HFFc6 (cell line): ENCODE measurements at regions not wholly inside any gene's neighbourhood (a gene's known extent, or its start where the extent isn't known, plus 50 kb on each side); places are given as distances from the start of the nearest gene placed in this dataset.

Experiments used
- DNase-seq: peaks from one replicate; pipeline ENCODE4 v3.0.0-alpha.2; 2018
- H3K27ac Mint-ChIP-seq: 2 replicates; pipeline ENCODE4 v1.8.0; 2020; ENCODE audit warnings: mild to moderate bottlenecking, mixed read lengths
- H3K27me3 Mint-ChIP-seq: 2 replicates; pipeline ENCODE4 v1.8.0; 2021; ENCODE audit warnings: mild to moderate bottlenecking, moderate library complexity, mixed read lengths; ENCODE audit not compliant: insufficient read depth
- H3K36me3 Mint-ChIP-seq: 2 replicates; pipeline ENCODE4 v1.8.0; 2021; ENCODE audit warnings: low read depth, mixed read lengths
- H3K4me1 Mint-ChIP-seq: 2 replicates; pipeline ENCODE4 v1.8.0; 2020; ENCODE audit warnings: low read depth, mixed read lengths
- H3K4me3 Mint-ChIP-seq: 2 replicates; pipeline ENCODE4 v1.8.0; 2020; ENCODE audit warnings: mild to moderate bottlenecking, moderate library complexity, mixed read lengths
- H3K9me3 Mint-ChIP-seq: 2 replicates; pipeline ENCODE4 v1.8.0; 2020; ENCODE audit warnings: mild to moderate bottlenecking, mixed read lengths
- TF ChIP-seq, protein P1 (sequence below): fragments of 200-600 bp; sonication (generic); IDR thresholded peaks from 2 replicates; pipeline ENCODE4 v1.5.0; 2021; ENCODE audit warnings: antibody characterized with exemption, mild to moderate bottlenecking

DNA sequence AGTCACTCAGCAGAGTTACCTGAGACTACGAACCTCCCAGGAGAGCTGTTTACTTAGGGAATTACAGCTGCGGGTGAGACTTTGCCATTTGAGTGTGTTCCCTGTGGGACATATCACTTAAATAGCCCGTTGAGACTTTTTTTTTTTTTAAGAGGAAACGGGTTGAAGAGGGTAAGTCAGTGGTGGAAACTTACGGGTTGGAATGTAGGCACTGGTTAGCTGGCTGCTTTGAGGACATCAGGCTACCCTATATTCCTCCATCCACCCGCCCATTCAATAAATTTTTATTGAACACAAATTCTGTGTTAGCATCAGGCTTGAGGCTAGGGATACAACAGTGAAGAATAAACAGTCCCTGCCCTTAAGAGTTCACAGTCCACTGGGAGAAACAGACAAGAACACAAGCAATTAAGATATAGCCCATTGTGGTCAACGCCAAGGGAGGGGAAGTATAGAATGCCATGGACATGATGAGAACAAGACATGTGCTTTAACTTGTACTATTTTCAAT is 88.1 kb upstream of the CPSF6 start:
- peaks cover 20% of the 10 kb centered on the region for H3K4me1 Mint-ChIP-seq
- H3K36me3 Mint-ChIP-seq: no peaks in the 10 kb centered on the region
- no peak overlapping the region for H3K4me3 Mint-ChIP-seq
- H3K27me3 Mint-ChIP-seq: peaks cover 13% of the 10 kb centered on the region; the same call in 1 of the 2 replicates
- H3K27ac Mint-ChIP-seq: no peak overlapping the region
- TF ChIP-seq, protein P1, sequence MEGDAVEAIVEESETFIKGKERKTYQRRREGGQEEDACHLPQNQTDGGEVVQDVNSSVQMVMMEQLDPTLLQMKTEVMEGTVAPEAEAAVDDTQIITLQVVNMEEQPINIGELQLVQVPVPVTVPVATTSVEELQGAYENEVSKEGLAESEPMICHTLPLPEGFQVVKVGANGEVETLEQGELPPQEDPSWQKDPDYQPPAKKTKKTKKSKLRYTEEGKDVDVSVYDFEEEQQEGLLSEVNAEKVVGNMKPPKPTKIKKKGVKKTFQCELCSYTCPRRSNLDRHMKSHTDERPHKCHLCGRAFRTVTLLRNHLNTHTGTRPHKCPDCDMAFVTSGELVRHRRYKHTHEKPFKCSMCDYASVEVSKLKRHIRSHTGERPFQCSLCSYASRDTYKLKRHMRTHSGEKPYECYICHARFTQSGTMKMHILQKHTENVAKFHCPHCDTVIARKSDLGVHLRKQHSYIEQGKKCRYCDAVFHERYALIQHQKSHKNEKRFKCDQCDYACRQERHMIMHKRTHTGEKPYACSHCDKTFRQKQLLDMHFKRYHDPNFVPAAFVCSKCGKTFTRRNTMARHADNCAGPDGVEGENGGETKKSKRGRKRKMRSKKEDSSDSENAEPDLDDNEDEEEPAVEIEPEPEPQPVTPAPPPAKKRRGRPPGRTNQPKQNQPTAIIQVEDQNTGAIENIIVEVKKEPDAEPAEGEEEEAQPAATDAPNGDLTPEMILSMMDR: no peak
- no peaks in the 10 kb centered on the region for H3K9me3 Mint-ChIP-seq
- no peak for DNase-seq

DNA sequence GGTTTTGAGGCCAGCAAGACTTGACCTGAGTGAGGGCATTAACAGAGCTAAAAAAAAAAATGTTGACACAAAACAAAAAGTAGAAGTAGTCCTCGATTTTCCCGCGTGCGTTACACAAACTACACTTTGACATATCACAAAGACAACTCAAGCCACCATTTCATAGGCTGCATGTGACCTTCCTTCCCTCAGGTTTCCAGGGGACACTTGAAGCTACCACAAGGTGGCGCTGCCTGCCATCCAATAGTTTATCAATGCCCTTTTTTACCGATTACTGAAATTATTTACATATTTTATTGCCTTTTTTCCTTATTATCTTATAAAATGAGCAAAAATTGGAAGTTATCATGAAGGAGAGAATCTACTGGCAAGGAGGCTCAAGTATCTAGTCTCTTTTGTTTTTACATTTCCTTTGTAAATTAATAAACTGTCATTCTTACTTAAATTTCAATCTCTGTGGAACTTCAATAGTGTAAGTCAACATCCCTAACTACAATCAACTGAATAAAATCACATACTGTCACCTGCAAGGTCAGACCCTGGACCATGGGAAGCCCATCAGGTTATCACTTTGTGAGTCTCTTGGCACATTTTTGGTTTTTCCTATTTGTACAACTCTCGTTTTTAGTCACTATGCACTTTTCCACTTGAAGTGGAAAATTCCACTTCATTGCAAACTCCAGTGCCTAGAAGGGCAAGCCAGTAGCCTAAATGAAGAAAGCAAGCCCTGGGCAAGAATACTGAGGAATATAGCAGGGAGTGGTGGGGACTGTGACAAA is 84.6 kb upstream of the CPSF6 start:
- no peaks in the 10 kb centered on the region for H3K9me3 Mint-ChIP-seq
- H3K4me1 Mint-ChIP-seq: peaks cover 20% of the 10 kb centered on the region
- peaks cover 10% of the 10 kb centered on the region; the same call in 1 of the 2 replicates for H3K27me3 Mint-ChIP-seq
- peak; percentile 31 for DNase-seq
- no peak overlapping the region for H3K4me3 Mint-ChIP-seq
- no peak overlapping the region for H3K27ac Mint-ChIP-seq
- H3K36me3 Mint-ChIP-seq: no peaks in the 10 kb centered on the region
- TF ChIP-seq, protein P1: peak; percentile 99

- H3K4me3 Mint-ChIP-seq: peak overlapping the region; percentile 66; the same call in 1 of the 2 replicates
- no peaks in the 10 kb centered on the region for H3K9me3 Mint-ChIP-seq
- peaks cover 20% of the 10 kb centered on the region for H3K4me1 Mint-ChIP-seq
- H3K36me3 Mint-ChIP-seq: no peaks in the 10 kb centered on the region
- H3K27ac Mint-ChIP-seq: 0 out of 2 replicates have a peak overlapping the region, but pooled peaks have one; percentile 30
- H3K27me3 Mint-ChIP-seq: no peaks in the 10 kb centered on the region; the same call in none of the 2 replicates
- TF ChIP-seq, protein P1: peak; percentile 92
- peak; percentile 81 for DNase-seq
Measured at GRCh38 chr12:69157023-69157655, 82.2 kb upstream of the CPSF6 start.

DNA sequence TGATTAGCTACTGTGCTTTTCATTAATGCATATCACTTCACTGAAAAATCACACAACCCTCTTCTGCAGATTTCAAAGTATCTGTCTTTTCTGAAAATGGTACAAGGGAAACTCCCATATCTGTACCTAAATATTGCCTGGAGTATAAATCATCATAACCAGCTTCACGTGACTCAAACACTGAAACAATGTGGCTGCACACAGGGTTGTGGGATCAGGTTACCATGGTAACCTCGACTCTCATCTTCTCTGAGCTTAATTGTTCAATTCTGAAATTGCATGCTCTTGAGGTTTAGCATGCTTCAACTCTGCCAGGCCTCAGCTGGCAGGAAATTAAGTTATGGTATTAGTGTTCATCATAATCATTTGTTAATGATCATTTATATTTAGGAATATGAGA is 77.5 kb upstream of the CPSF6 start:
- DNase-seq: no peak
- no peaks in the 10 kb centered on the region for H3K36me3 Mint-ChIP-seq
- H3K27ac Mint-ChIP-seq: no peak overlapping the region
- peaks cover 2% of the 10 kb centered on the region for H3K27me3 Mint-ChIP-seq
- H3K4me1 Mint-ChIP-seq: no peaks in the 10 kb centered on the region
- no peak overlapping the region for H3K4me3 Mint-ChIP-seq
- TF ChIP-seq, protein P1: no peak
- H3K9me3 Mint-ChIP-seq: no peaks in the 10 kb centered on the region

- TF ChIP-seq, protein P1: no peak
- peaks cover 4% of the 10 kb centered on the region for H3K4me1 Mint-ChIP-seq
- no peak for DNase-seq
- H3K36me3 Mint-ChIP-seq: no peaks in the 10 kb centered on the region
- H3K27me3 Mint-ChIP-seq: peaks cover 2% of the 10 kb centered on the region
- H3K9me3 Mint-ChIP-seq: no peaks in the 10 kb centered on the region
- H3K4me3 Mint-ChIP-seq: no peak overlapping the region
- no peak overlapping the region for H3K27ac Mint-ChIP-seq
Measured at GRCh38 chr12:69163681-69164362, 75.5 kb upstream of the CPSF6 start.
